Esophagus squamous epithelium (tissue), 5 donors: ENCODE measurements at regions not wholly inside any gene's neighbourhood (a gene's known extent, or its start where the extent isn't known, plus 50 kb on each side); places are given as distances from the start of the nearest gene placed in this dataset.

Source experiments
- DNase-seq: peaks from one replicate; lab custom pipeline; 2025; lab: John Stamatoyannopoulos, UW
- H3K27ac ChIP-seq, 4 donors: fragments of 200-600 bp; sonication (generic); one replicate each; pipeline ENCODE4 v1.5.1; 2016 to 2019; ENCODE audit warnings: mild to moderate bottlenecking in 1 of 4
- H3K27me3 ChIP-seq, 4 donors: fragments of 200-600 bp; sonication (generic); 1 replicate in 3 of 4; 2 replicates in 1 of 4; pipeline versions ENCODE4 v1.5.1 to v1.6.0; 2017 to 2021; ENCODE audit warnings: antibody characterized with exemption in 1 of 4
- H3K36me3 ChIP-seq, 3 donors: fragments of 200-600 bp; sonication (generic); one replicate each; pipeline ENCODE4 v1.5.1; 2016 to 2019
- H3K4me1 ChIP-seq, 3 donors: fragments of 200-600 bp; sonication (generic); one replicate each; pipeline ENCODE4 v1.5.1; 2017 to 2019
- H3K4me3 ChIP-seq, 4 donors: fragments of 200-600 bp; sonication (generic); 1 replicate in 3 of 4; 2 replicates in 1 of 4; pipeline ENCODE4 v1.5.1; 2016 to 2019; ENCODE audit warnings: mild to moderate bottlenecking in 2 of 4, moderate library complexity in 1 of 4
- H3K9me3 ChIP-seq, 3 donors: fragments of 200-600 bp; sonication (generic); one replicate each; pipeline ENCODE4 v1.5.1; 2016 to 2019
- CTCF ChIP-seq, 6 experiments: fragments of 450-650 bp in 4 of 6; fragments of 200-600 bp in 2 of 6; sonication (generic) in 2 of 6; IDR thresholded peaks; one replicate each; pipeline ENCODE4 v1.5.1; 2016 to 2019; ENCODE audit warnings: antibody characterized with exemption in 6 of 6, mild to moderate bottlenecking in 4 of 6, moderate library complexity in 4 of 6
- POLR2A ChIP-seq, 4 donors: fragments of 450-650 bp; IDR thresholded peaks; one replicate each; pipeline ENCODE4 v1.6.1; 2017; ENCODE audit warnings: antibody characterized with exemption in 4 of 4, mild to moderate bottlenecking in 4 of 4, moderate library complexity in 3 of 4
- WGBS, 2 donors: methylation state at CpG; one replicate each; pipeline ENCODE4 v1.1.5; 2018; 5-methylcytosine and 5-hydroxymethylcytosine counted together
- intact Hi-C: fragments of 100-400 bp; cut with DNase I; formaldehyde crosslinking; loops from one replicate; pipeline ENCODE4 v1.15.0; 2022
- donor health status: DM: yes; HTN: yes; CAD: no.

GRCh38 chr3:194941360-194941955, 255.8 kb downstream of the FAM43A start:
- H3K4me3 ChIP-seq, result no peak overlapping the region
- WGBS, 2 donors, result 68 to 79% methylated on average over 6 to 9 of the region's 9 CpGs
- no peaks in the 10 kb centered on the region for H3K27me3 ChIP-seq
- no peaks in the 10 kb centered on the region for H3K9me3 ChIP-seq
- TF ChIP-seq POLR2A (IDR thresholded peaks at IDR 0.05), result no peak
- no peak for TF ChIP-seq CTCF (IDR thresholded peaks at IDR 0.05)
- no peaks in the 10 kb centered on the region for H3K36me3 ChIP-seq
- H3K4me1 ChIP-seq, result peaks cover 0 to 24% (median 5%) of the 10 kb centered on the region in 3 donors
- DNase-seq, result no peak
- intact Hi-C loops, result no loop called here
- no peak overlapping the region for H3K27ac ChIP-seq

- Histone ChIP-seq H3K27ac (no peak overlapping the region), H3K4me1 (peaks cover 0 to 19% (median 5%) of the 10 kb centered on the region in 3 donors), H3K36me3 (no peaks in the 10 kb centered on the region), H3K9me3 (no peaks in the 10 kb centered on the region), H3K4me3 (no peak overlapping the region), H3K27me3 (no peaks in the 10 kb centered on the region)
- intact Hi-C loops, result no loop called here
- DNase-seq, result no peak
- WGBS, 2 donors, result 71 to 79% methylated on average over 7 to 8 of the region's 9 CpGs
- no peak for TF ChIP-seq POLR2A (IDR thresholded peaks at IDR 0.05)
- no peak for TF ChIP-seq CTCF (IDR thresholded peaks at IDR 0.05)
Measured at GRCh38 chr3:194941956-194942511, 256.4 kb downstream of the FAM43A start.

- Histone ChIP-seq H3K4me1 (peaks cover 0 to 1% (median 0%) of the 10 kb centered on the region in 3 donors), H3K27me3 (no peaks in the 10 kb centered on the region), H3K4me3 (no peak overlapping the region), H3K9me3 (peaks cover 0 to 4% (median 0%) of the 10 kb centered on the region in 3 donors), H3K27ac (no peak overlapping the region), H3K36me3 (no peaks in the 10 kb centered on the region)
- no peak for DNase-seq
- intact Hi-C loops, result no loop called here
- WGBS, 2 donors, result 86 to 88% methylated on average over 11 of the region's 11 CpGs
- TF ChIP-seq POLR2A (IDR thresholded peaks at IDR 0.05) (no peak), CTCF (IDR thresholded peaks at IDR 0.05) (no peak)
Measured at GRCh38 chr3:194944526-194944925, 258.8 kb downstream of the FAM43A start.

- WGBS, 2 donors, result 70 to 88% methylated on average over 13 of the region's 13 CpGs
- H3K4me1 ChIP-seq, result no peaks in the 10 kb centered on the region
- intact Hi-C loops, result no loop called here
- H3K27ac ChIP-seq, result no peak overlapping the region
- no peak overlapping the region for H3K4me3 ChIP-seq
- no peak for DNase-seq
- H3K9me3 ChIP-seq, result peaks cover 0 to 4% (median 0%) of the 10 kb centered on the region in 3 donors
- no peaks in the 10 kb centered on the region for H3K27me3 ChIP-seq
- H3K36me3 ChIP-seq, result no peaks in the 10 kb centered on the region
- TF ChIP-seq POLR2A (IDR thresholded peaks at IDR 0.05) (no peak), CTCF (IDR thresholded peaks at IDR 0.05) (no peak)
Measured at GRCh38 chr3:194945508-194945907, 259.8 kb downstream of the FAM43A start.

GRCh38 chr3:194946091-194946490, 260.4 kb downstream of the FAM43A start:
- WGBS, 2 donors, result 74 to 83% methylated on average over 9 of the region's 9 CpGs
- Histone ChIP-seq H3K4me3 (no peak overlapping the region), H3K4me1 (no peaks in the 10 kb centered on the region), H3K9me3 (peaks cover 0 to 4% (median 0%) of the 10 kb centered on the region in 3 donors), H3K27me3 (no peaks in the 10 kb centered on the region), H3K36me3 (no peaks in the 10 kb centered on the region), H3K27ac (no peak overlapping the region)
- intact Hi-C loops, result no loop called here
- TF ChIP-seq POLR2A (IDR thresholded peaks at IDR 0.05) (no peak), CTCF (IDR thresholded peaks at IDR 0.05) (no peak)
- DNase-seq, result no peak
